Lung (tissue), 11 donors: ENCODE measurements at regions not wholly inside any gene's neighbourhood (a gene's known extent, or its start where the extent isn't known, plus 50 kb on each side); places are given as distances from the start of the nearest gene placed in this dataset.

Source experiments
- ATAC-seq: fragments of 200-7000 bp; cut with Tn5 transposase; one replicate; pipeline ENCODE4 v1.9.1; 2020; ENCODE audit warnings: moderate number of reproducible peaks; ENCODE audit not compliant: insufficient read depth, low FRiP score
- DNase-seq, 3 donors: peaks; one replicate each; pipeline ENCODE4 v3.0.0-alpha.2; 2013 to 2017
- H3K27ac ChIP-seq, 2 donors: one replicate each; pipeline ENCODE4 v1.5.1; 2013; ENCODE audit warnings: mild to moderate bottlenecking in 2 of 2, moderate library complexity in 2 of 2, control low read depth in 1 of 2, inconsistent platforms in 1 of 2, low read depth in 1 of 2, low read length in 1 of 2
- H3K27me3 ChIP-seq, 3 donors: one replicate each; pipeline ENCODE4 v1.5.1; 2013; ENCODE audit warnings: low read length in 2 of 3; ENCODE audit not compliant: control insufficient read depth in 3 of 3, insufficient read depth in 3 of 3
- H3K36me3 ChIP-seq, 4 donors: one replicate each; pipeline ENCODE4 v1.5.1; 2013; ENCODE audit warnings: low read length in 4 of 4, mild to moderate bottlenecking in 1 of 4, moderate library complexity in 1 of 4; ENCODE audit not compliant: control insufficient read depth in 4 of 4, insufficient read depth in 4 of 4
- H3K4me1 ChIP-seq, 5 donors: one replicate each; pipeline ENCODE4 v1.5.1; 2013; ENCODE audit warnings: low read length in 5 of 5, mild to moderate bottlenecking in 2 of 5, moderate library complexity in 1 of 5; ENCODE audit not compliant: control insufficient read depth in 5 of 5, insufficient read depth in 5 of 5
- H3K4me3 ChIP-seq: one replicate; pipeline ENCODE4 v1.5.1; 2013; ENCODE audit warnings: mild to moderate bottlenecking, control low read depth, moderate library complexity
- H3K9ac ChIP-seq, 2 donors: one replicate each; pipeline ENCODE4 v1.5.1; 2013; ENCODE audit warnings: low read length in 2 of 2, control low read depth in 1 of 2; ENCODE audit not compliant: insufficient read depth in 1 of 2
- H3K9me3 ChIP-seq, 4 donors: one replicate each; pipeline ENCODE4 v1.5.1; 2013; ENCODE audit warnings: low read length in 3 of 4, mild to moderate bottlenecking in 1 of 4, moderate library complexity in 1 of 4; ENCODE audit not compliant: control insufficient read depth in 4 of 4, insufficient read depth in 3 of 4
- CTCF ChIP-seq: IDR thresholded peaks from 2 replicates; pipeline ENCODE4 v1.5.1; 2012; ENCODE audit warnings: mild to moderate bottlenecking; ENCODE audit errors: control extremely low read depth, extremely low read depth
- WGBS, 2 donors: extraction: QIAGEN DNeasy Blood & Tissue Kit; methylation state at CpG; one replicate each; pipeline ENCODE4 v1.1.7; 2013; 5-methylcytosine and 5-hydroxymethylcytosine counted together
- donor health status: control.
- donor health status: control.
- donor health status: Bipolar disorder and iron deficiency.
- donor health status: healthy.
- donor health status: DM: yes; HTN: yes; CAD: no.

- no peak for DNase-seq
- no peak for ATAC-seq
- no peaks in the 10 kb centered on the region for H3K36me3 ChIP-seq
- no peaks in the 10 kb centered on the region for H3K9me3 ChIP-seq
- no peak overlapping the region for H3K4me3 ChIP-seq
- 79 to 82% methylated on average over 2 of the region's 2 CpGs for WGBS, 2 donors
- H3K27me3 ChIP-seq = peaks cover 0 to 4% (median 0%) of the 10 kb centered on the region in 3 donors
- no peaks in the 10 kb centered on the region for H3K4me1 ChIP-seq
- no peak overlapping the region for H3K27ac ChIP-seq
- no peak overlapping the region for H3K9ac ChIP-seq
- TF ChIP-seq CTCF = no peak
Measured at GRCh38 chr20:55052459-55052858, 577.1 kb downstream of the DOK5 start.

- H3K36me3 ChIP-seq = no peaks in the 10 kb centered on the region
- DNase-seq = no peak
- no peak overlapping the region for H3K9ac ChIP-seq
- peaks cover 0 to 2% (median 0%) of the 10 kb centered on the region in 4 donors for H3K9me3 ChIP-seq
- no peak overlapping the region for H3K4me3 ChIP-seq
- TF ChIP-seq CTCF = no peak
- H3K4me1 ChIP-seq = no peaks in the 10 kb centered on the region
- no peak overlapping the region for H3K27ac ChIP-seq
- no peaks in the 10 kb centered on the region for H3K27me3 ChIP-seq
- no peak for ATAC-seq
Measured at GRCh38 chr20:55038684-55039083, 563.3 kb downstream of the DOK5 start.

- ATAC-seq (no peak), DNase-seq (no peak)
- no peak overlapping the region for H3K27ac ChIP-seq
- H3K4me1 ChIP-seq = no peaks in the 10 kb centered on the region
- H3K36me3 ChIP-seq = no peaks in the 10 kb centered on the region
- H3K27me3 ChIP-seq = no peaks in the 10 kb centered on the region
- no peak overlapping the region for H3K4me3 ChIP-seq
- TF ChIP-seq CTCF = no peak
- H3K9ac ChIP-seq = no peak overlapping the region
- peaks cover 0 to 5% (median 0%) of the 10 kb centered on the region in 4 donors for H3K9me3 ChIP-seq
Measured at GRCh38 chr20:55031971-55032370, 556.6 kb downstream of the DOK5 start.

DNA sequence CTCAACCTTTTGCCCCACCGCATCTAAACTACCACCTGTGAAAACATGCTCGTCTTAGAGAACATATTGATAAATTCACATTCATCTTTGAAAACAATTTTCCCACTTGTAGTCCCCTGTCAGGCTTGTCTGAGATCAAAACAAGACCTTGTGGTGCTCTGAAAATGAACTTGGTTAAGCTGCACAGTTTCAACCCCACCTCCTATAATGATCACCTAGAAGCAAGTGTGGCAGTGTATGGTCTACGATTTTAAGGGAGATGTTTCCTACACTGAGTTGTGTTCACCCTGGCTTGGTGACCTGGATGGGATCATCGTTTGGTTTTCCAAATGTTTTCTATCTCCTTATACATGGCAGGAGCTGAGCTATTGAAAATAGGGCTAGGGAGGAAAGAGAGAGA lies 539.4 kb downstream of the DOK5 start:
- Histone ChIP-seq H3K27ac (no peak overlapping the region), H3K4me1 (no peaks in the 10 kb centered on the region)
- no peak for TF ChIP-seq CTCF

More for the DNA sequence above, 539.4 kb downstream of the DOK5 start:
- Histone ChIP-seq H3K4me3 (no peak overlapping the region), H3K9ac (no peak overlapping the region), H3K36me3 (no peaks in the 10 kb centered on the region), H3K27me3 (no peaks in the 10 kb centered on the region), H3K9me3 (no peaks in the 10 kb centered on the region)
- ATAC-seq = no peak
- 67 to 85% methylated on average over 4 of the region's 4 CpGs for WGBS, 2 donors
- DNase-seq = no peak
